ENCODE measurements at regions not wholly inside any gene's neighbourhood (a gene's known extent, or its start where the extent isn't known, plus 50 kb on each side); places are given as distances from the start of the nearest gene placed in this dataset.

- FAIRE-seq = no peak
- WGBS (ENCODE audit: missing lambda C conversion rate) = 61% methylated on average over 2 of the region's 2 CpGs
- CTCF ChIA-PET = no interaction called here
- Histone ChIP-seq H3K4me1 (peaks cover 18% of the 10 kb centered on the region; the same call in 2 of the 3 replicates), H3K4me2 (no peak overlapping the region), H3K4me3 (no peak overlapping the region), H3K9me3 (no peaks in the 10 kb centered on the region), H3K27ac (no peak overlapping the region)
- POLR2A ChIA-PET = no interaction called here
- no peak for DNase-seq (ENCODE audit: low read depth in 1 of 2, low spot score in 1 of 2)
- no peak for ATAC-seq
- no peak for TF ChIP-seq RNF2 (IDR thresholded peaks at IDR 0.05; ENCODE audit: borderline replicate concordance, low read depth)
- no peak for TF ChIP-seq FOSB (CRISPR knock-in tag; IDR thresholded peaks at IDR 0.05)
- no peak for TF ChIP-seq EHMT2 (IDR thresholded peaks at IDR 0.05; ENCODE audit: low read depth)
- TF ChIP-seq ZNF302 (CRISPR knock-in tag; IDR thresholded peaks at IDR 0.05) = no peak
- TF ChIP-seq SMC3 (IDR thresholded peaks at IDR 0.05) = no peak
- TF ChIP-seq MYC (IDR thresholded peaks at IDR 0.05; ENCODE audit: borderline replicate concordance, low read length) = no peak
- no peak for TF ChIP-seq CTCF (IDR thresholded peaks at IDR 0.05)
- no peak for TF ChIP-seq CEBPB (IDR thresholded peaks at IDR 0.05)
- no peak for TF ChIP-seq FOSL2 (IDR thresholded peaks at IDR 0.05)
- TF ChIP-seq FOSL2 (CRISPR knock-in tag; IDR thresholded peaks at IDR 0.05) = no peak
- TF ChIP-seq HES2 (IDR thresholded peaks at IDR 0.05) = no peak
- TF ChIP-seq EHF (CRISPR knock-in tag; IDR thresholded peaks at IDR 0.05) = no peak
- TF ChIP-seq JUNB (IDR thresholded peaks at IDR 0.05) = no peak
- no peak for TF ChIP-seq POLR2A (IDR thresholded peaks at IDR 0.05; ENCODE audit: low read length)
- TF ChIP-seq E2F6 (IDR thresholded peaks at IDR 0.05; ENCODE audit: borderline replicate concordance, low read depth) = no peak
- TF ChIP-seq HDAC2 (IDR thresholded peaks at IDR 0.05) = no peak
- TF ChIP-seq GATA3 (IDR thresholded peaks at IDR 0.05; ENCODE audit: borderline replicate concordance) = no peak
- no peak for TF ChIP-seq REST (IDR thresholded peaks at IDR 0.05)
- TF ChIP-seq CHD4 (IDR thresholded peaks at IDR 0.05; ENCODE audit: borderline replicate concordance) = no peak
- TF ChIP-seq CHD2 (IDR thresholded peaks at IDR 0.05; ENCODE audit: low read length, partially characterized antibody) = no peak
These were observed 817.9 kb downstream of the BRINP3 start for GRCh38 chr1:189659731-189660130.

- WGBS (ENCODE audit: missing lambda C conversion rate) = 86% methylated on average over 3 of the region's 3 CpGs
- ATAC-seq (no peak), FAIRE-seq (no peak), DNase-seq (ENCODE audit: low read depth in 1 of 2, low spot score in 1 of 2) (peak in 1 of 2 experiments; percentile 49)
- Histone ChIP-seq H3K9me3 (no peaks in the 10 kb centered on the region), H3K4me1 (peaks cover 18% of the 10 kb centered on the region; the same call in 2 of the 3 replicates), H3K4me2 (no peak overlapping the region), H3K4me3 (no peak overlapping the region), H3K27ac (no peak overlapping the region)
- TF ChIP-seq E2F6 (IDR thresholded peaks at IDR 0.05; ENCODE audit: borderline replicate concordance, low read depth) = no peak
- peak; percentile 13; the same call in 1 of the 2 replicates for TF ChIP-seq JUNB (IDR thresholded peaks at IDR 0.05)
- TF ChIP-seq FOSL2 (IDR thresholded peaks at IDR 0.05) = no peak
- peak; percentile 74 for TF ChIP-seq FOSL2 (CRISPR knock-in tag; IDR thresholded peaks at IDR 0.05)
- CTCF ChIA-PET = interaction anchor here (0.9 kb wide), 1 partner anchor 43 kb away, joined by 3 read pairs; no protein-coding TSS in a partner anchor
- POLR2A ChIA-PET = no interaction called here
These were observed 815.5 kb downstream of the BRINP3 start for GRCh38 chr1:189662190-189662589.

Data from A549 (cell line).